T-cell (primary cell): ENCODE measurements at regions not wholly inside any gene's neighbourhood (a gene's known extent, or its start where the extent isn't known, plus 50 kb on each side); places are given as distances from the start of the nearest gene placed in this dataset.

Source experiments
- ATAC-seq, 4 experiments: fragments of 200-7000 bp in 3 of 4; fragments of 150-1000 bp in 1 of 4; cut with Tn5 transposase; replicated peaks in 1 of 4; 1 replicate in 3 of 4; 2 replicates in 1 of 4; pipeline ENCODE4 v1.10.0; 2021; ENCODE audit warnings: moderate library complexity in 3 of 4, mild to moderate bottlenecking in 2 of 4, moderate number of reproducible peaks in 1 of 4
- CTCF ChIA-PET, 2 donors: fragments of 300-600 bp; sonication (Branson Sonifier 250); formaldehyde crosslinking; loops; one replicate each; lab custom pipeline; 2022; ENCODE audit warnings: antibody characterized with exemption in 2 of 2; lab: Charles Lee
- POLR2A ChIA-PET, 2 donors: fragments of 300-600 bp; sonication (Branson Sonifier 250); formaldehyde crosslinking; loops; one replicate each; lab custom pipeline; 2022; ENCODE audit warnings: antibody characterized with exemption in 2 of 2; lab: Charles Lee
- DNase-seq, 35 experiments: peaks; one replicate each; pipeline versions ENCODE4 v3.0.0 to v3.0.0-alpha.2; 2013 to 2023
- H3K27ac ChIP-seq: one replicate; pipeline ENCODE4 v1.5.1; 2013; ENCODE audit warnings: low read length
- H3K27me3 ChIP-seq, 2 experiments: replicated peaks in 1 of 2; 1 replicate in 1 of 2; 2 replicates in 1 of 2; pipeline versions ENCODE4 v1.6.1 to v1.7.0; 2013; ENCODE audit warnings: low read length in 1 of 2, mixed read lengths in 1 of 2; ENCODE audit not compliant: control insufficient read depth in 2 of 2, insufficient read depth in 2 of 2; ENCODE audit errors: extremely low read depth in 1 of 2
- H3K36me3 ChIP-seq, 2 donors: 1 replicate in 1 of 2; 2 replicates in 1 of 2; pipeline versions ENCODE4 v1.6.1 to v1.7.0; 2013; ENCODE audit warnings: low read length in 1 of 2; ENCODE audit not compliant: control insufficient read depth in 2 of 2, insufficient read depth in 1 of 2; ENCODE audit errors: extremely low read depth in 1 of 2
- H3K4me1 ChIP-seq, 2 experiments: 1 replicate in 1 of 2; 2 replicates in 1 of 2; pipeline versions ENCODE4 v1.6.1 to v1.7.0; 2013; ENCODE audit warnings: low read length in 2 of 2, mixed read lengths in 1 of 2; ENCODE audit not compliant: insufficient read depth in 2 of 2, control insufficient read depth in 1 of 2; ENCODE audit errors: extremely low read depth in 1 of 2
- H3K4me3 ChIP-seq, 2 donors: 1 replicate in 1 of 2; 2 replicates in 1 of 2; pipeline versions ENCODE4 v1.5.1 to v1.7.0; 2013; ENCODE audit warnings: mild to moderate bottlenecking in 2 of 2, low read length in 1 of 2, moderate library complexity in 1 of 2; ENCODE audit not compliant: control insufficient read depth in 1 of 2; ENCODE audit errors: extremely low read depth in 1 of 2
- H3K9me3 ChIP-seq: 2 replicates; pipeline ENCODE4 v1.7.0; 2013
- H3K27ac Mint-ChIP-seq, 2 donors: one replicate each; pipeline ENCODE4 v1.8.0; 2020 to 2021; ENCODE audit warnings: mild to moderate bottlenecking in 2 of 2, mixed read lengths in 2 of 2
- H3K27me3 Mint-ChIP-seq, 2 donors: one replicate each; pipeline ENCODE4 v1.8.0; 2021 to 2022; ENCODE audit warnings: mixed read lengths in 2 of 2
- H3K36me3 Mint-ChIP-seq: one replicate; pipeline ENCODE4 v1.8.0; 2021; ENCODE audit warnings: mixed read lengths
- H3K4me1 Mint-ChIP-seq, 3 donors: one replicate each; pipeline ENCODE4 v1.8.0; 2020 to 2022; ENCODE audit warnings: mixed read lengths in 3 of 3, mild to moderate bottlenecking in 1 of 3
- H3K4me3 Mint-ChIP-seq, 3 donors: one replicate each; pipeline ENCODE4 v1.8.0; 2020 to 2022; ENCODE audit warnings: mild to moderate bottlenecking in 3 of 3, mixed read lengths in 3 of 3, moderate library complexity in 3 of 3
- H3K9me3 Mint-ChIP-seq, 3 donors: one replicate each; pipeline ENCODE4 v1.8.0; 2020 to 2022; ENCODE audit warnings: mixed read lengths in 3 of 3
- WGBS: methylation state at CpG from one replicate; pipeline ENCODE4 v1.1.5; 2013; ENCODE audit warnings: missing lambda C conversion rate; ENCODE audit not compliant: insufficient coverage; 5-methylcytosine and 5-hydroxymethylcytosine counted together

- no peaks in the 10 kb centered on the region for H3K36me3 Mint-ChIP-seq
- DNase-seq, result no peak
- ChIA-PET CTCF (no interaction called here), POLR2A (no interaction called here)
- H3K9me3 Mint-ChIP-seq, result peaks cover 0 to 12% (median 10%) of the 10 kb centered on the region in 3 donors
- H3K4me1 Mint-ChIP-seq, result no peaks in the 10 kb centered on the region
- no peaks in the 10 kb centered on the region for H3K36me3 ChIP-seq
- H3K4me1 ChIP-seq, result no peaks in the 10 kb centered on the region
- H3K27me3 ChIP-seq, result no peaks in the 10 kb centered on the region
- H3K27me3 Mint-ChIP-seq, result no peaks in the 10 kb centered on the region
- no peak overlapping the region for H3K4me3 ChIP-seq
- H3K27ac Mint-ChIP-seq, result no peak overlapping the region
- no peak overlapping the region for H3K4me3 Mint-ChIP-seq
- 40% methylated on average over 1 of the region's 3 CpGs for WGBS
- H3K9me3 ChIP-seq, result no peaks in the 10 kb centered on the region
- H3K27ac ChIP-seq, result no peak overlapping the region
- no peak for ATAC-seq
These were observed 756.3 kb downstream of the REEP3 start for GRCh38 chr10:64277536-64277935.

GRCh38 chr10:64283621-64284020 is 762.4 kb downstream of the REEP3 start:
- POLR2A ChIA-PET, result no interaction called here
- H3K4me1 ChIP-seq, result no peaks in the 10 kb centered on the region
- no peaks in the 10 kb centered on the region for H3K36me3 ChIP-seq
- no peak for DNase-seq
- WGBS, result 69% methylated on average over 3 of the region's 3 CpGs
- Mint-ChIP-seq H3K27ac (no peak overlapping the region), H3K36me3 (no peaks in the 10 kb centered on the region), H3K27me3 (no peaks in the 10 kb centered on the region), H3K4me1 (no peaks in the 10 kb centered on the region), H3K4me3 (no peak overlapping the region), H3K9me3 (peaks cover 0 to 24% (median 8%) of the 10 kb centered on the region in 3 donors)
- no peak overlapping the region for H3K27ac ChIP-seq
- CTCF ChIA-PET, result no interaction called here
- H3K9me3 ChIP-seq, result no peaks in the 10 kb centered on the region
- ATAC-seq, result no peak
- H3K4me3 ChIP-seq, result no peak overlapping the region
- H3K27me3 ChIP-seq, result no peaks in the 10 kb centered on the region

DNA sequence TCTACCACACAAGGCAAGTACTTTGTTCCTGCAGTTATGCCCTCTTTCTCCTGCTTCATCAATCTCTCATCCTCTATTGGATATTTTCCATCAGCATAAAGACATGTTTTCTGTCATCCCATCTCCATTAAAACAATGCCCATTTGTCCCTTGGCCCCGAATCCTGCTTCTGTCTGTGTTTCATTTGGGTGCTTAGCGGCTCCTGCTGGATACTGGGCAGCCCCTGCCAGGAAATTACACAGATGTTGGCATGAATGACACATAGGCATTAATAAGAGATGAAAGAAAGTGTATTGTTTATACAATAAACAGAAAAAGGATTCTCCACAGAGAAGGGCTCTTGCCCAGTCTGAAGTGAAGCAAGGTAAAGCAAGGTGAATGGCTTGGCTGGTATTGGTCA is 765.3 kb downstream of the REEP3 start:
- Mint-ChIP-seq H3K36me3 (no peaks in the 10 kb centered on the region), H3K27ac (no peak overlapping the region), H3K9me3 (peaks cover 0 to 20% (median 8%) of the 10 kb centered on the region in 3 donors), H3K27me3 (no peaks in the 10 kb centered on the region), H3K4me1 (no peaks in the 10 kb centered on the region), H3K4me3 (no peak overlapping the region)
- no peaks in the 10 kb centered on the region for H3K36me3 ChIP-seq
- H3K27ac ChIP-seq, result no peak overlapping the region
- DNase-seq (no peak), ATAC-seq (no peak)
- ChIA-PET POLR2A (no interaction called here), CTCF (no interaction called here)
- no peaks in the 10 kb centered on the region for H3K4me1 ChIP-seq
- no CpG with 5 or more reads among the region's 2 CpGs for WGBS
- no peaks in the 10 kb centered on the region for H3K27me3 ChIP-seq
- no peaks in the 10 kb centered on the region for H3K9me3 ChIP-seq
- H3K4me3 ChIP-seq, result no peak overlapping the region

DNA sequence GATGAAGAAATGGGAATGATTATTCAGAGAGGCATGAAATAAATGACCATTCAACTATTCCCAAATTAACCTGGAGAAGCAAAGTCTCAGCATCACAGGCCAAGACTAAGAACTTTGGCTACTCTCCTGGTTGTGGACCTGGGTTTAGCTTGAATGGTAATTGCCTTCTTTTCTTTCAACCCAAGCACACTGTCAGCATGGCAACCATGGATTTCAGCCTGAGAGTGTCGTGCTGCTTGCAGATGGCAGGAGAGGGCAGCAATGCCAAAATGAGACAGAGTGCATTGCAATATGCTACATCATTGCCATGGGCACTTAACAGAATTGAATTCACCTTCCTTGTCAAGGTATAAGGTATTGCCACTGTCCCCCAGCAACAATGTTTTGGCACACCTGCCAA is 767.2 kb downstream of the REEP3 start:
- ChIA-PET CTCF (no interaction called here), POLR2A (no interaction called here)
- WGBS, result 43% methylated on average over 1 of the region's 1 CpG
- peaks cover 0 to 17% (median 0%) of the 10 kb centered on the region in 3 donors for H3K9me3 Mint-ChIP-seq
- Histone ChIP-seq H3K36me3 (no peaks in the 10 kb centered on the region), H3K27ac (no peak overlapping the region), H3K9me3 (no peaks in the 10 kb centered on the region), H3K4me1 (no peaks in the 10 kb centered on the region), H3K4me3 (no peak overlapping the region), H3K27me3 (no peaks in the 10 kb centered on the region)
- ATAC-seq, result no peak
- H3K4me1 Mint-ChIP-seq, result no peaks in the 10 kb centered on the region
- no peak overlapping the region for H3K27ac Mint-ChIP-seq
- H3K27me3 Mint-ChIP-seq, result no peaks in the 10 kb centered on the region
- H3K4me3 Mint-ChIP-seq, result no peak overlapping the region
- H3K36me3 Mint-ChIP-seq, result no peaks in the 10 kb centered on the region
- no peak for DNase-seq

GRCh38 chr10:64303566-64303965 is 782.4 kb downstream of the REEP3 start:
- no peak overlapping the region for H3K4me3 ChIP-seq
- H3K27ac ChIP-seq, result no peak overlapping the region
- no peak for DNase-seq
- Mint-ChIP-seq H3K36me3 (no peaks in the 10 kb centered on the region), H3K4me1 (no peaks in the 10 kb centered on the region), H3K4me3 (no peak overlapping the region), H3K27ac (no peak overlapping the region), H3K9me3 (peaks cover 0 to 4% (median 0%) of the 10 kb centered on the region in 3 donors), H3K27me3 (no peaks in the 10 kb centered on the region)
- no peaks in the 10 kb centered on the region for H3K4me1 ChIP-seq
- ATAC-seq, result no peak
- CTCF ChIA-PET, result no interaction called here
- no peaks in the 10 kb centered on the region for H3K27me3 ChIP-seq
- POLR2A ChIA-PET, result no interaction called here
- WGBS, result no CpG with 5 or more reads among the region's 1 CpG
- no peaks in the 10 kb centered on the region for H3K36me3 ChIP-seq
- H3K9me3 ChIP-seq, result no peaks in the 10 kb centered on the region

- ATAC-seq (no peak), DNase-seq (no peak)
- Histone ChIP-seq H3K4me3 (no peak overlapping the region), H3K9me3 (no peaks in the 10 kb centered on the region), H3K4me1 (no peaks in the 10 kb centered on the region), H3K27me3 (no peaks in the 10 kb centered on the region), H3K36me3 (no peaks in the 10 kb centered on the region), H3K27ac (no peak overlapping the region)
- 49% methylated on average over 3 of the region's 3 CpGs for WGBS
- ChIA-PET POLR2A (no interaction called here), CTCF (no interaction called here)
- Mint-ChIP-seq H3K27me3 (no peaks in the 10 kb centered on the region), H3K27ac (no peak overlapping the region), H3K4me1 (no peaks in the 10 kb centered on the region), H3K4me3 (no peak overlapping the region), H3K9me3 (peaks cover 0 to 4% (median 0%) of the 10 kb centered on the region in 3 donors), H3K36me3 (no peaks in the 10 kb centered on the region)
These were observed 785.6 kb downstream of the REEP3 start for GRCh38 chr10:64306729-64307327.

DNA sequence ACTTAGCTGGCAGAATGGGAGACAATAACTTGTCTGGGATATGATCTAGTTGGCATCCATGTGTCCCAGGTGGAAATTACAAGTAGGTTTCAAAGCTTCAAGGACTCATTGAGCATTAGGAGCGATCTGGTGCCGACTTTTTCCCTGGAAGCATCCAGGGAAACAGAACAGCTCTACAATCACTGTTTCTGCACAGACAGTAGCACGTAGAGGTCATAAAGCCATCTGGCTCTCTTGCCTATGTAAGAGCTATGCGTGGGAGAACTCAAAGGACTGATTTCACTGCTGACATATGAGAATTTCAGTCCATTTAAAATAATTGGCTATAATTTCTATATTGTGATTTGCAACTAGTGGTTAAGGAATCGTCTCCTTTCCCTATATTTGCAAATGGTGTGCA is 791.7 kb downstream of the REEP3 start:
- 80% methylated on average over 1 of the region's 5 CpGs for WGBS
- no peak overlapping the region for H3K27ac ChIP-seq

More for the DNA sequence above, 791.7 kb downstream of the REEP3 start:
- Mint-ChIP-seq H3K4me3 (no peak overlapping the region), H3K27me3 (no peaks in the 10 kb centered on the region), H3K36me3 (no peaks in the 10 kb centered on the region), H3K4me1 (no peaks in the 10 kb centered on the region), H3K9me3 (peaks cover 0 to 7% (median 2%) of the 10 kb centered on the region in 3 donors), H3K27ac (no peak overlapping the region)
- Histone ChIP-seq H3K4me1 (no peaks in the 10 kb centered on the region), H3K9me3 (no peaks in the 10 kb centered on the region), H3K4me3 (no peak overlapping the region), H3K36me3 (no peaks in the 10 kb centered on the region), H3K27me3 (no peaks in the 10 kb centered on the region)
- ATAC-seq, result no peak
- POLR2A ChIA-PET, result no interaction called here
- DNase-seq, result no peak
- CTCF ChIA-PET, result no interaction called here
